Keratinocyte (primary cell): ENCODE measurements at regions not wholly inside any gene's neighbourhood (a gene's known extent, or its start where the extent isn't known, plus 50 kb on each side); places are given as distances from the start of the nearest gene placed in this dataset.

ENCODE experiments used
- DNase-seq: peaks from one replicate; pipeline ENCODE4 v3.0.0-alpha.2; 2011; ENCODE audit warnings: low read depth, missing footprints, low spot score
- FAIRE-seq: peaks from 2 replicates; lab custom pipeline; 2011; peaks lifted over from hg19 to GRCh38; lab: Jason Lieb, UNC
- H2AFZ ChIP-seq: 2 replicates; pipeline ENCODE4 v1.6.0; 2012; ENCODE audit warnings: low read length, control low read depth, inconsistent platforms; ENCODE audit not compliant: control insufficient read depth
- H3K27ac ChIP-seq: 2 replicates; pipeline ENCODE4 v1.5.1; 2011; ENCODE audit warnings: low read length; ENCODE audit not compliant: control insufficient read depth, insufficient read depth
- H3K27me3 ChIP-seq: 3 replicates; pipeline ENCODE4 v1.6.0; 2011; ENCODE audit warnings: low read length; ENCODE audit not compliant: control insufficient read depth, insufficient read depth; ENCODE audit errors: extremely low read depth
- H3K36me3 ChIP-seq, 2 experiments: 2 replicates in 1 of 2; 3 replicates in 1 of 2; pipeline ENCODE4 v1.5.1; 2011; ENCODE audit warnings: low read length in 2 of 2, mild to moderate bottlenecking in 1 of 2; ENCODE audit not compliant: control insufficient read depth in 2 of 2, insufficient read depth in 2 of 2; ENCODE audit errors: extremely low read depth in 1 of 2
- H3K4me1 ChIP-seq: 3 replicates; pipeline ENCODE4 v1.5.1; 2011; ENCODE audit warnings: low read length; ENCODE audit not compliant: control insufficient read depth, insufficient read depth; ENCODE audit errors: extremely low read depth
- H3K4me2 ChIP-seq: 3 replicates; pipeline ENCODE4 v1.6.0; 2011; ENCODE audit warnings: low read depth, low read length; ENCODE audit not compliant: control insufficient read depth, insufficient read depth; ENCODE audit errors: extremely low read depth
- H3K4me3 ChIP-seq, 3 experiments: fragments of 200-600 bp in 1 of 3; sonication (generic) in 1 of 3; 2 replicates in 2 of 3; 3 replicates in 1 of 3; pipeline ENCODE4 v1.5.1; 2011 to 2016; ENCODE audit warnings: low read length in 3 of 3, mild to moderate bottlenecking in 3 of 3, control low read depth in 2 of 3, inconsistent platforms in 1 of 3, low read depth in 1 of 3, mixed read lengths in 1 of 3, mixed run types in 1 of 3, moderate library complexity in 1 of 3; ENCODE audit not compliant: control insufficient read depth in 2 of 3, insufficient read depth in 2 of 3; ENCODE audit errors: extremely low read depth in 1 of 3
- H3K79me2 ChIP-seq: 2 replicates; pipeline ENCODE4 v1.6.0; 2012; ENCODE audit warnings: low read length; ENCODE audit not compliant: control insufficient read depth, insufficient read depth
- H3K9ac ChIP-seq: 3 replicates; pipeline ENCODE4 v1.6.0; 2011; ENCODE audit warnings: low read length; ENCODE audit not compliant: control insufficient read depth, insufficient read depth; ENCODE audit errors: extremely low read depth
- H3K9me1 ChIP-seq: 3 replicates; pipeline ENCODE4 v1.6.0; 2011; ENCODE audit warnings: low read length; ENCODE audit not compliant: control insufficient read depth, insufficient read depth; ENCODE audit errors: extremely low read depth
- H3K9me3 ChIP-seq: 2 replicates; pipeline ENCODE4 v1.5.1; 2012; ENCODE audit warnings: low read depth, low read length; ENCODE audit not compliant: control insufficient read depth
- H4K20me1 ChIP-seq: 3 replicates; pipeline ENCODE4 v1.6.0; 2011; ENCODE audit warnings: low read length; ENCODE audit not compliant: control insufficient read depth, insufficient read depth; ENCODE audit errors: extremely low read depth
- EZH2 ChIP-seq: IDR thresholded peaks from one replicate; pipeline ENCODE4 v1.6.1; 2012; ENCODE audit warnings: inconsistent platforms, mild to moderate bottlenecking, low read length, moderate library complexity
- dilution Hi-C: fragments of 300-500 bp; cut with MboI; formaldehyde crosslinking; loops from one replicate; pipeline ENCODE4 v1.7.0; 2020; ENCODE audit warnings: low sequenced_read_pairs; ENCODE audit not compliant: extremely low pct_ligation_motif_present
- TF ChIP-seq, protein P1 (sequence below), 3 experiments: IDR thresholded peaks in 1 of 3; conservative IDR thresholded peaks in 1 of 3; optimal IDR thresholded peaks in 1 of 3; 2 replicates in 2 of 3; 3 replicates in 1 of 3; pipeline versions ENCODE3 to v1.5.1; 2011; ENCODE audit warnings: low read length in 3 of 3, mild to moderate bottlenecking in 3 of 3, moderate library complexity in 2 of 3, control low read depth in 1 of 3, inconsistent platforms in 1 of 3; ENCODE audit not compliant: insufficient read depth in 2 of 3; ENCODE audit errors: extremely low read depth in 1 of 3

- no peaks in the 10 kb centered on the region for H3K9me3 ChIP-seq
- H3K36me3 ChIP-seq = no peaks in the 10 kb centered on the region
- H3K4me1 ChIP-seq = no peaks in the 10 kb centered on the region
- H3K9me1 ChIP-seq = no peaks in the 10 kb centered on the region
- dilution Hi-C loops = no loop called here
- no peak overlapping the region for H2AFZ ChIP-seq
- H3K27ac ChIP-seq = no peak overlapping the region
- no peaks in the 10 kb centered on the region for H4K20me1 ChIP-seq
- H3K9ac ChIP-seq = no peak overlapping the region
- DNase-seq (no peak), FAIRE-seq (no peak)
- no peak overlapping the region for H3K4me2 ChIP-seq
- H3K4me3 ChIP-seq = no peak overlapping the region
- no peaks in the 10 kb centered on the region for H3K27me3 ChIP-seq
- H3K79me2 ChIP-seq = no peaks in the 10 kb centered on the region
- TF ChIP-seq EZH2 = no peak
- TF ChIP-seq, protein P1, sequence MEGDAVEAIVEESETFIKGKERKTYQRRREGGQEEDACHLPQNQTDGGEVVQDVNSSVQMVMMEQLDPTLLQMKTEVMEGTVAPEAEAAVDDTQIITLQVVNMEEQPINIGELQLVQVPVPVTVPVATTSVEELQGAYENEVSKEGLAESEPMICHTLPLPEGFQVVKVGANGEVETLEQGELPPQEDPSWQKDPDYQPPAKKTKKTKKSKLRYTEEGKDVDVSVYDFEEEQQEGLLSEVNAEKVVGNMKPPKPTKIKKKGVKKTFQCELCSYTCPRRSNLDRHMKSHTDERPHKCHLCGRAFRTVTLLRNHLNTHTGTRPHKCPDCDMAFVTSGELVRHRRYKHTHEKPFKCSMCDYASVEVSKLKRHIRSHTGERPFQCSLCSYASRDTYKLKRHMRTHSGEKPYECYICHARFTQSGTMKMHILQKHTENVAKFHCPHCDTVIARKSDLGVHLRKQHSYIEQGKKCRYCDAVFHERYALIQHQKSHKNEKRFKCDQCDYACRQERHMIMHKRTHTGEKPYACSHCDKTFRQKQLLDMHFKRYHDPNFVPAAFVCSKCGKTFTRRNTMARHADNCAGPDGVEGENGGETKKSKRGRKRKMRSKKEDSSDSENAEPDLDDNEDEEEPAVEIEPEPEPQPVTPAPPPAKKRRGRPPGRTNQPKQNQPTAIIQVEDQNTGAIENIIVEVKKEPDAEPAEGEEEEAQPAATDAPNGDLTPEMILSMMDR (optimal IDR thresholded peaks at IDR 0.05 in 1 of 3, IDR thresholded peaks at IDR 0.05 in 1 of 3, conservative IDR thresholded peaks at IDR 0.05 in 1 of 3; ENCODE audit: extremely low read depth in 1 of 3, insufficient read depth in 2 of 3, low read length in 3 of 3) = no peak
Observed at GRCh38 chr11:92026664-92027063, 198.0 kb upstream of the FAT3 start.

- Histone ChIP-seq H3K4me3 (no peak overlapping the region), H3K27ac (no peak overlapping the region), H3K9ac (no peak overlapping the region), H3K79me2 (no peaks in the 10 kb centered on the region), H3K9me3 (no peaks in the 10 kb centered on the region), H2AFZ (no peak overlapping the region), H3K9me1 (no peaks in the 10 kb centered on the region), H3K4me2 (no peak overlapping the region), H4K20me1 (no peaks in the 10 kb centered on the region), H3K4me1 (no peaks in the 10 kb centered on the region), H3K36me3 (no peaks in the 10 kb centered on the region), H3K27me3 (no peaks in the 10 kb centered on the region)
- TF ChIP-seq, protein P1 (optimal IDR thresholded peaks at IDR 0.05 in 1 of 3, IDR thresholded peaks at IDR 0.05 in 1 of 3, conservative IDR thresholded peaks at IDR 0.05 in 1 of 3; ENCODE audit: extremely low read depth in 1 of 3, insufficient read depth in 2 of 3, low read length in 3 of 3) = no peak
- TF ChIP-seq EZH2 = no peak
- no peak for FAIRE-seq
- no peak for DNase-seq
- dilution Hi-C loops = no loop called here
Observed at GRCh38 chr11:92024788-92025187, 199.8 kb upstream of the FAT3 start.
